ENCODE measurements at regions not wholly inside any gene's neighbourhood (a gene's known extent, or its start where the extent isn't known, plus 50 kb on each side); places are given as distances from the start of the nearest gene placed in this dataset.

- intact Hi-C loops (cut with micrococcal nuclease), result no loop called here
- POLR2A ChIA-PET, result no interaction called here
Measured at GRCh38 chr16:13835387-13835786, 84.6 kb upstream of the ERCC4 start.

More at GRCh38 chr16:13835387-13835786, 84.6 kb upstream of the ERCC4 start:
- FAIRE-seq, result no peak
- Histone ChIP-seq H3K4me1 (ENCODE audit: control insufficient read depth, extremely low read depth, insufficient read depth, low read length) (no peaks in the 10 kb centered on the region), H3K4me3 (replicated peaks in 1 of 3; ENCODE audit: insufficient read depth in 1 of 3, low read depth in 1 of 3, low read length in 3 of 3) (no peak overlapping the region), H3K9ac (replicated peaks; ENCODE audit: extremely low read depth, insufficient read depth, low read length) (no peak overlapping the region), H2AFZ (ENCODE audit: low read depth, low read length) (no peak overlapping the region), H3K9me1 (replicated peaks; ENCODE audit: control insufficient read depth, extremely low read depth, insufficient read depth, low read length) (no peaks in the 10 kb centered on the region), H3K27me3 (ENCODE audit: control insufficient read depth in 2 of 2, insufficient read depth in 2 of 2, low read length in 2 of 2) (no peaks in the 10 kb centered on the region), H3K79me2 (ENCODE audit: control insufficient read depth, insufficient read depth, low read length) (no peaks in the 10 kb centered on the region), H3K4me2 (ENCODE audit: insufficient read depth, low read length) (no peak overlapping the region), H3K27ac (ENCODE audit: insufficient read depth, low read depth, low read length) (no peak overlapping the region), H3K9me3 (replicated peaks; ENCODE audit: control insufficient read depth, insufficient read depth, low read length) (no peaks in the 10 kb centered on the region), H3K36me3 (ENCODE audit: control insufficient read depth in 2 of 2, extremely low read depth in 1 of 2, insufficient read depth in 2 of 2, low read length in 2 of 2) (no peaks in the 10 kb centered on the region), H4K20me1 (replicated peaks; ENCODE audit: control insufficient read depth, extremely low read depth, insufficient read depth, low read length) (no peaks in the 10 kb centered on the region)
- dilution Hi-C loops (cut with MboI; ENCODE audit: extremely low pct_ligation_motif_present, low sequenced_read_pairs), result no loop called here
- BruUV-seq (replicated peaks), result no TSS peak
- TF ChIP-seq MAX (IDR thresholded peaks at IDR 0.05; ENCODE audit: insufficient read depth, insufficient read length) (no peak), MYC (IDR thresholded peaks at IDR 0.05; ENCODE audit: low read depth, low read length) (no peak), POLR2AphosphoS5 (IDR thresholded peaks at IDR 0.05; ENCODE audit: insufficient read depth, low read depth, low read length) (no peak), FOS (IDR thresholded peaks at IDR 0.05; ENCODE audit: borderline replicate concordance, insufficient read depth, low read length) (no peak), CTCF (IDR thresholded peaks at IDR 0.05; ENCODE audit: extremely low read depth in 1 of 2, insufficient read depth in 1 of 2, low read depth in 1 of 2, low read length in 2 of 2) (no peak), JUN (IDR thresholded peaks at IDR 0.05; ENCODE audit: borderline replicate concordance, insufficient read depth, insufficient read length, low read depth) (no peak)
- CTCF ChIA-PET, result no interaction called here
- no peak for DNase-seq (ENCODE audit: low read depth, low spot score)

Measured in endothelial cell of umbilical vein (primary cell).